H9 (cell line): ENCODE measurements at regions not wholly inside any gene's neighbourhood (a gene's known extent, or its start where the extent isn't known, plus 50 kb on each side); places are given as distances from the start of the nearest gene placed in this dataset.

Experiments
- DNase-seq: peaks from one replicate; pipeline ENCODE4 v3.0.0-alpha.2; 2017
- H2AFZ ChIP-seq: one replicate; pipeline ENCODE4 v1.6.1; 2013; ENCODE audit warnings: mild to moderate bottlenecking, low read length, control low read depth, moderate library complexity
- H2AK5ac ChIP-seq: 2 replicates; pipeline ENCODE4 v1.6.1; 2013; ENCODE audit warnings: low read length, control low read depth, mixed read lengths; ENCODE audit not compliant: insufficient read length
- H2BK120ac ChIP-seq: one replicate; pipeline ENCODE4 v1.6.1; 2013; ENCODE audit warnings: low read depth, mild to moderate bottlenecking, low read length, control low read depth, inconsistent platforms; ENCODE audit not compliant: poor library complexity, severe bottlenecking
- H2BK12ac ChIP-seq: 2 replicates; pipeline ENCODE4 v1.6.1; 2013; ENCODE audit warnings: low read length, control low read depth, mixed read lengths, low read depth; ENCODE audit not compliant: insufficient read length
- H2BK15ac ChIP-seq: 2 replicates; pipeline ENCODE4 v1.6.1; 2013; ENCODE audit warnings: low read depth, low read length, control low read depth
- H2BK20ac ChIP-seq: one replicate; pipeline ENCODE4 v1.6.1; 2013; ENCODE audit warnings: low read depth, mild to moderate bottlenecking, low read length, control low read depth, inconsistent platforms; ENCODE audit not compliant: poor library complexity, severe bottlenecking
- H2BK5ac ChIP-seq: 2 replicates; pipeline ENCODE4 v1.6.1; 2013; ENCODE audit warnings: low read length, control low read depth, mixed read lengths; ENCODE audit not compliant: insufficient read length
- H3K14ac ChIP-seq: 2 replicates; pipeline ENCODE4 v1.6.1; 2013; ENCODE audit warnings: low read length, control low read depth; ENCODE audit not compliant: insufficient read depth
- H3K18ac ChIP-seq: 2 replicates; pipeline ENCODE4 v1.6.1; 2013; ENCODE audit warnings: low read depth, mild to moderate bottlenecking, mixed read lengths, low read length, control low read depth; ENCODE audit not compliant: insufficient read length
- H3K23ac ChIP-seq: 2 replicates; pipeline ENCODE4 v1.6.1; 2013; ENCODE audit warnings: low read length, control low read depth, mixed read lengths, low read depth; ENCODE audit not compliant: insufficient read length
- H3K23me2 ChIP-seq: 2 replicates; pipeline ENCODE4 v1.6.1; 2013; ENCODE audit warnings: low read depth, mild to moderate bottlenecking, mixed read lengths, low read length, control low read depth; ENCODE audit not compliant: insufficient read length, poor library complexity, severe bottlenecking
- H3K27ac ChIP-seq: 2 replicates; pipeline ENCODE4 v1.5.1; 2013; ENCODE audit warnings: low read length, control low read depth, mixed read lengths, low read depth; ENCODE audit not compliant: insufficient read length
- H3K27me3 ChIP-seq: 2 replicates; pipeline ENCODE4 v1.6.1; 2013; ENCODE audit warnings: low read length, control low read depth, inconsistent platforms; ENCODE audit not compliant: insufficient read depth
- H3K4ac ChIP-seq: 2 replicates; pipeline ENCODE4 v1.6.1; 2013; ENCODE audit warnings: low read depth, mild to moderate bottlenecking, control low read depth, inconsistent platforms, low read length, moderate library complexity
- H3K4me1 ChIP-seq: 2 replicates; pipeline ENCODE4 v1.6.1; 2013; ENCODE audit warnings: low read length, control low read depth, inconsistent platforms; ENCODE audit not compliant: insufficient read depth
- H3K4me2 ChIP-seq: 2 replicates; pipeline ENCODE4 v1.6.1; 2013; ENCODE audit warnings: low read length, control low read depth, mixed read lengths; ENCODE audit not compliant: insufficient read length, insufficient read depth
- H3K56ac ChIP-seq: 2 replicates; pipeline ENCODE4 v1.6.1; 2013; ENCODE audit warnings: low read depth, mild to moderate bottlenecking, mixed read lengths, low read length, control low read depth; ENCODE audit not compliant: insufficient read length
- H3K79me1 ChIP-seq: 2 replicates; pipeline ENCODE4 v1.6.1; 2013; ENCODE audit warnings: low read depth, mild to moderate bottlenecking, moderate library complexity, low read length, control low read depth, inconsistent platforms; ENCODE audit not compliant: insufficient read depth, poor library complexity, severe bottlenecking
- H3K79me2 ChIP-seq: 2 replicates; pipeline ENCODE4 v1.6.1; 2013; ENCODE audit warnings: low read length, control low read depth, inconsistent platforms; ENCODE audit not compliant: insufficient read depth
- H3K9ac ChIP-seq: 2 replicates; pipeline ENCODE4 v1.6.1; 2013; ENCODE audit warnings: low read length, control low read depth, mixed read lengths; ENCODE audit not compliant: insufficient read length; ENCODE audit errors: extremely low read depth
- H3K9me3 ChIP-seq: one replicate; pipeline ENCODE4 v1.6.1; 2013; ENCODE audit warnings: low read depth, low read length, inconsistent platforms; ENCODE audit not compliant: control insufficient read depth
- H3T11ph ChIP-seq: one replicate; pipeline ENCODE4 v1.6.1; 2013; ENCODE audit warnings: mild to moderate bottlenecking, low read length, control low read depth, inconsistent platforms
- H4K20me1 ChIP-seq: one replicate; pipeline ENCODE4 v1.6.1; 2013; ENCODE audit not compliant: control insufficient read depth, insufficient read length, insufficient read depth
- H4K5ac ChIP-seq: 2 replicates; pipeline ENCODE4 v1.6.1; 2013; ENCODE audit warnings: low read depth, mild to moderate bottlenecking, mixed read lengths, low read length, control low read depth; ENCODE audit not compliant: insufficient read length
- H4K8ac ChIP-seq: replicated peaks from 2 replicates; pipeline ENCODE4 v1.6.1; 2013; ENCODE audit warnings: low read length, control low read depth, mixed read lengths, low read depth; ENCODE audit not compliant: insufficient read length
- H4K91ac ChIP-seq: 2 replicates; pipeline ENCODE4 v1.6.1; 2013; ENCODE audit warnings: low read depth, mild to moderate bottlenecking, moderate library complexity, mixed read lengths, low read length, control low read depth; ENCODE audit not compliant: insufficient read length
- H3K27ac Mint-ChIP-seq, 3 experiments: 2 replicates in 2 of 3; 3 replicates in 1 of 3; pipeline ENCODE4 v1.8.0; 2020 to 2021; ENCODE audit warnings: mixed read lengths in 3 of 3, mild to moderate bottlenecking in 1 of 3, moderate library complexity in 1 of 3
- H3K27me3 Mint-ChIP-seq: 2 replicates; pipeline ENCODE4 v1.8.0; 2021; ENCODE audit warnings: low read depth, mild to moderate bottlenecking, moderate library complexity, mixed read lengths
- H3K36me3 Mint-ChIP-seq, 3 experiments: 2 replicates in 2 of 3; 3 replicates in 1 of 3; pipeline ENCODE4 v1.8.0; 2020 to 2021; ENCODE audit warnings: low read depth in 3 of 3, mixed read lengths in 3 of 3; ENCODE audit not compliant: insufficient read depth in 1 of 3
- H3K4me1 Mint-ChIP-seq, 2 experiments: 2 replicates each; pipeline ENCODE4 v1.8.0; 2020; ENCODE audit warnings: mixed read lengths in 2 of 2
- H3K4me3 Mint-ChIP-seq, 2 experiments: 2 replicates in 1 of 2; 3 replicates in 1 of 2; pipeline ENCODE4 v1.8.0; 2020 to 2021; ENCODE audit warnings: mild to moderate bottlenecking in 2 of 2, mixed read lengths in 2 of 2, moderate library complexity in 1 of 2
- H3K9me3 Mint-ChIP-seq, 2 experiments: 2 replicates in 1 of 2; 3 replicates in 1 of 2; pipeline ENCODE4 v1.8.0; 2020; ENCODE audit warnings: mild to moderate bottlenecking in 2 of 2, mixed read lengths in 2 of 2, moderate library complexity in 1 of 2
- WGBS: extraction: QIAGEN DNeasy Blood & Tissue Kit; methylation state at CpG from one replicate; pipeline ENCODE4 v1.1.7; 2013; ENCODE audit warnings: missing lambda C conversion rate, low lambda C conversion rate, mixed read lengths; ENCODE audit not compliant: insufficient read length; ENCODE audit errors: extremely low coverage; 5-methylcytosine and 5-hydroxymethylcytosine counted together
- TF ChIP-seq, protein P1 (sequence below): fragments of 200-600 bp; sonication (generic); conservative IDR thresholded peaks from 3 replicates; pipeline ENCODE4 v1.8.0; 2021; ENCODE audit warnings: antibody characterized with exemption, mild to moderate bottlenecking

DNA sequence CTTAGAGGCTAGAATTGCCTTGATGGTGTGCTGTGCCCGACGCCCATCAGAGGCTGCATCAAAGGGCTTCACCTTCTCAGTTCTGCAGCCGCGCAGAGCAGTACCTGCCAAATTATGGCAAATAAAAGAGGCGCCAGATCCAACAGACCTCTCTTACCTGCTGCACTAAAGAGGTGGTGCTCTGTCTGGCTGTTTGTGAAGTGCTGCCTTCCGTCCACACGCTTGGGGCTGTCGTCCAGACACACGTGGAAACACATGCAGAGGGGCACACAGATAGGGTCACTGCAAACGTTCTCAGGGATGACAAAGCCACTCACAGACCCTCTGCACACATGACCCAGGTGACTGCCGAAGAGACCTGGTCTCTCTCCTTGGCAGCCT, 617.5 kb downstream of the VRK1 start:
- H3K27me3 ChIP-seq, result no peaks in the 10 kb centered on the region; the same call in 1 of the 2 replicates
- no peak overlapping the region for H4K8ac ChIP-seq
- Mint-ChIP-seq H3K4me3 (peak overlapping the region in 1 of 2 experiments; percentile 30; a peak in 1 of 5 replicates), H3K36me3 (no peaks in the 10 kb centered on the region), H3K27ac (peak overlapping the region in 2 of 3 experiments; percentile 62 to 65; a peak in 2 of 7 replicates), H3K27me3 (peaks cover 4% of the 10 kb centered on the region), H3K4me1 (peaks cover 2 to 37% of the 10 kb centered on the region in 2 experiments), H3K9me3 (no peaks in the 10 kb centered on the region)
- H3K9ac ChIP-seq, result no peak overlapping the region
- no peak overlapping the region for H3K14ac ChIP-seq
- WGBS, result no CpG with 5 or more reads among the region's 11 CpGs
- no peak overlapping the region for H2BK20ac ChIP-seq
- no peak overlapping the region for H2AK5ac ChIP-seq
- H2BK15ac ChIP-seq, result no peak overlapping the region
- H3K23ac ChIP-seq, result no peak overlapping the region
- no peaks in the 10 kb centered on the region for H3K79me1 ChIP-seq
- peak overlapping the region; percentile 46 for H3K18ac ChIP-seq
- peaks cover 15% of the 10 kb centered on the region; the same call in 1 of the 2 replicates for H3K4me1 ChIP-seq
- no peak overlapping the region for H3K4ac ChIP-seq
- no peak overlapping the region for H3K4me2 ChIP-seq
- no peaks in the 10 kb centered on the region for H3K9me3 ChIP-seq
- no peak overlapping the region for H4K91ac ChIP-seq
- no peaks in the 10 kb centered on the region for H3K79me2 ChIP-seq
- no peak overlapping the region for H3K27ac ChIP-seq
- no peak for DNase-seq
- H3K56ac ChIP-seq, result no peak overlapping the region
- no peak overlapping the region for H2BK5ac ChIP-seq
- H4K5ac ChIP-seq, result no peak overlapping the region
- no peaks in the 10 kb centered on the region for H4K20me1 ChIP-seq
- H3K23me2 ChIP-seq, result peaks cover 13% of the 10 kb centered on the region
- no peak overlapping the region for H3T11ph ChIP-seq
- H2BK12ac ChIP-seq, result no peak overlapping the region
- H2AFZ ChIP-seq, result no peak overlapping the region
- H2BK120ac ChIP-seq, result no peak overlapping the region
- TF ChIP-seq, protein P1, sequence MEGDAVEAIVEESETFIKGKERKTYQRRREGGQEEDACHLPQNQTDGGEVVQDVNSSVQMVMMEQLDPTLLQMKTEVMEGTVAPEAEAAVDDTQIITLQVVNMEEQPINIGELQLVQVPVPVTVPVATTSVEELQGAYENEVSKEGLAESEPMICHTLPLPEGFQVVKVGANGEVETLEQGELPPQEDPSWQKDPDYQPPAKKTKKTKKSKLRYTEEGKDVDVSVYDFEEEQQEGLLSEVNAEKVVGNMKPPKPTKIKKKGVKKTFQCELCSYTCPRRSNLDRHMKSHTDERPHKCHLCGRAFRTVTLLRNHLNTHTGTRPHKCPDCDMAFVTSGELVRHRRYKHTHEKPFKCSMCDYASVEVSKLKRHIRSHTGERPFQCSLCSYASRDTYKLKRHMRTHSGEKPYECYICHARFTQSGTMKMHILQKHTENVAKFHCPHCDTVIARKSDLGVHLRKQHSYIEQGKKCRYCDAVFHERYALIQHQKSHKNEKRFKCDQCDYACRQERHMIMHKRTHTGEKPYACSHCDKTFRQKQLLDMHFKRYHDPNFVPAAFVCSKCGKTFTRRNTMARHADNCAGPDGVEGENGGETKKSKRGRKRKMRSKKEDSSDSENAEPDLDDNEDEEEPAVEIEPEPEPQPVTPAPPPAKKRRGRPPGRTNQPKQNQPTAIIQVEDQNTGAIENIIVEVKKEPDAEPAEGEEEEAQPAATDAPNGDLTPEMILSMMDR, result no peak
